ENCODE measurements at regions not wholly inside any gene's neighbourhood (a gene's known extent, or its start where the extent isn't known, plus 50 kb on each side); places are given as distances from the start of the nearest gene placed in this dataset.

DNA sequence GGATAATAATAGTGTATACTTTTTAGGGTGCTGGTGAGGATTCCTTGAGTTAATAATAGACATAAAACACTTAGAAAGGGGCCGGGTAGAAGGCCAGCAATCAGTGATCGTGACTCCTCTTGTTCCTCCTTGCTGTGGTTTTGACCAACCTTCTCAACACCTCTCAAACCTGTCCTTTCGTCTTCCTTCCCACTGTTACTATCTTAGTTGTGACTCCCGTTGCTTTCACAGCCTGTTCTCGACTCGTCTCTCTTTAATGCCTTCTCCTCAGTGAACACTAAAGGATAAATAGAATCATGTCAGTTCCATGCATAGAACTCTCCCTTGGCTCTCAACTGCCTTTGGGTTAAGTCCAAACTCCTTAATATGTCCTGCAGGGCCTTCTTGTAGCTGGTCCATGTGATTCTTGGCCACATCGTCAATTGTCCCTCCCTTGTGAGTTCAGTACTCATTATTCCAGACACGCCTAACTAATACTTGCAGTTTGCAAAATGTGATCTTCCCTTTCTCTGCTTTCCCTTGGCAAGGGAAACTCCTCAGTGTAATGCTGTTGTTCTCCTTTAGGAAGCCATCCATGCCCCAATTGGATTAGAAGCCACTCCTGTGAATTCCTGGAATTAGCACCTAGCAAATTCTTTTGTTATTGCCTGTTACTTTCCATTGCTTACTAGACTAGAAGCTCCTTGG lies 164.9 kb downstream of the UTRN start:
- TF ChIP-seq, protein P1, sequence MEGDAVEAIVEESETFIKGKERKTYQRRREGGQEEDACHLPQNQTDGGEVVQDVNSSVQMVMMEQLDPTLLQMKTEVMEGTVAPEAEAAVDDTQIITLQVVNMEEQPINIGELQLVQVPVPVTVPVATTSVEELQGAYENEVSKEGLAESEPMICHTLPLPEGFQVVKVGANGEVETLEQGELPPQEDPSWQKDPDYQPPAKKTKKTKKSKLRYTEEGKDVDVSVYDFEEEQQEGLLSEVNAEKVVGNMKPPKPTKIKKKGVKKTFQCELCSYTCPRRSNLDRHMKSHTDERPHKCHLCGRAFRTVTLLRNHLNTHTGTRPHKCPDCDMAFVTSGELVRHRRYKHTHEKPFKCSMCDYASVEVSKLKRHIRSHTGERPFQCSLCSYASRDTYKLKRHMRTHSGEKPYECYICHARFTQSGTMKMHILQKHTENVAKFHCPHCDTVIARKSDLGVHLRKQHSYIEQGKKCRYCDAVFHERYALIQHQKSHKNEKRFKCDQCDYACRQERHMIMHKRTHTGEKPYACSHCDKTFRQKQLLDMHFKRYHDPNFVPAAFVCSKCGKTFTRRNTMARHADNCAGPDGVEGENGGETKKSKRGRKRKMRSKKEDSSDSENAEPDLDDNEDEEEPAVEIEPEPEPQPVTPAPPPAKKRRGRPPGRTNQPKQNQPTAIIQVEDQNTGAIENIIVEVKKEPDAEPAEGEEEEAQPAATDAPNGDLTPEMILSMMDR (IDR thresholded peaks at IDR 0.05; ENCODE audit: borderline replicate concordance, insufficient read depth, low read depth, low read length) = no peak
- H3K4me3 ChIP-seq (ENCODE audit: low read depth, low read length) = no peak overlapping the region

DNA sequence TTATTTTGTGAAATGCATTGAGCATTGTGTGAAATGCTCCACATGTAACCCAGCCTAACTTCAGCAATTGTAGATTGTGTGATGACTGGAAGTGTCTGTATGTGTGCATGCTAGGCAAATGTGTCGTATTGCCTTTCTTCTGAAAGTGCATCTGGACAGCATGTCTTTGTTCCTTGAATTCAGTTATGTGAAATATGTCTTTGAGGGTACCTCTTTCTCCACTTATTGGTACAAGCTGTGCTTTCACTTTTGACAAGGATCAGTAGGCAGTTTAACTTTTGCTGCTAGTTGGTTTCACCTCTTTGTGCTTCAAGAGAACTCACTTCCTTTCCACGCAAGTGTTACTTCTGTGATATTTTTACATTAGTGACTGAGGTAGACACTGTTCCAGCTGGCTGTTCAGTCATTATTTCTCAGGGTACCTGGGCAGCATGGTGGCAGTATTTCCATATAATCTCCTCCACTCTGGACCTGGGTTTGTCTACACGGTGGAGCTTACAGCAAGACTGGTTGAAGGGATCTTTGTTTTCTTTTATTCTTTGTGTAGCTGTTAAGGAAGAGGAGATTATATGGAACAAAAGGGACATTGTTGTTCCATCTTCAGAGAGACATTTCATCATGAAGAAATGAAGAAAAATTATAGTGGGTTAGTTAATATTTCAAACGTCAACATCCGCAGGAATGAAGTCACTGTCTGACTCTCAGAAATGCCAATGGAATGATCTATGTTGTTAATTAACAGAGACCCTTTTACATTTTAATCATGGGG lies 175.4 kb downstream of the UTRN start:
- TF ChIP-seq, protein P1 (IDR thresholded peaks at IDR 0.05; ENCODE audit: borderline replicate concordance, insufficient read depth, low read depth, low read length) = no peak
- H3K4me3 ChIP-seq (ENCODE audit: low read depth, low read length) = no peak overlapping the region

GRCh38 chr6:144462058-144462457 lies 176.9 kb downstream of the UTRN start:
- TF ChIP-seq, protein P1 (IDR thresholded peaks at IDR 0.05; ENCODE audit: borderline replicate concordance, insufficient read depth, low read depth, low read length) = no peak
- no peak overlapping the region for H3K4me3 ChIP-seq (ENCODE audit: low read depth, low read length)

DNA sequence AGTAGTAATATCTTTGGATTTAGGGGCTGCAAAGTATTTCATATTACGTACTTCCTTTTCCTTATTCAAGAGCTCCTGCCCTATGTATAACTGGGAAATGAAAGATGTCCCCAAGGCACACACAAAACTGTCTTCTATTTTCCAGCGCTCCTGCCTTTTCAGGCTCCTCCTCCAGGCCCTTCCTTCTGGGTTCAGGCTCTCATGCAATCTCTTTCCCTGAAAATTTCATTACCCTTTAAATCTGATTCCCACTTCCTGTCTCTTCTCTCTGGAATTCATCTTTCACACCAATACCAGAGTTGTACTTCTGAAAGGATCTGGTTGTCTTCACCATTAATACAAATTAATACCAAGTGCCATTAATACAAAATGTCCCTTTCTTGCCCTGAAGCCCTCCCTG lies 181.6 kb downstream of the UTRN start:
- TF ChIP-seq, protein P1 (IDR thresholded peaks at IDR 0.05; ENCODE audit: borderline replicate concordance, insufficient read depth, low read depth, low read length) = no peak
- H3K4me3 ChIP-seq (ENCODE audit: low read depth, low read length) = no peak overlapping the region

DNA sequence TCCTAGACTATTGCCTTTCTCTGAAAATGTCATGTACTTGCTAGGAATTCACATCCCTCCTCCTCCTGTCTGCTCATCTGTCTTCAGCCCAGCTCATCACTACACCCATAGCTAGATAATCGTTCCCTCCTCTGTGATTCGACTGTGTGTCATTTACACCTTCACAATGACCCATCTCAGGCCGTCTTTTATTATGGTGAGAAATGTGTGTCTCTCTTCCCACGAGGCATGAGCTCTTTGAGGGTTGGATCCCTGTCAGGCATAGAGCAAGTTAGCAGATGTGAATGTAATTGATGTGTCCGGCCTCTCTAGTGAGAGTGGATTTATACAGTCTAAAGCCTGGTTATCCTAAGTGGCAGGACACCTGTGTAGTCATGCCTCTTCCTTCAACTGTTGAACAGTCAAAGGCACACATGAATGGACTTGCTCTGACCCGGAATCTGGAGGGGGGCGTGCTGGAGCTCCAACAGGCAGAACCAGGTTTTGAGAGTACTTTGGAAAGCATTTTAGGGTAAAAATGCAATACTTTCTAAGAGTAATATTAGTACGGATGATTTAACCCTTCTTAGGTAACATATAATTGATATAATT lies 182.1 kb downstream of the UTRN start:
- no peak overlapping the region for H3K4me3 ChIP-seq (ENCODE audit: low read depth, low read length)
- TF ChIP-seq, protein P1 (IDR thresholded peaks at IDR 0.05; ENCODE audit: borderline replicate concordance, insufficient read depth, low read depth, low read length) = no peak

- no peak overlapping the region for H3K4me3 ChIP-seq (ENCODE audit: low read depth, low read length)
- TF ChIP-seq, protein P1 (IDR thresholded peaks at IDR 0.05; ENCODE audit: borderline replicate concordance, insufficient read depth, low read depth, low read length) = no peak
Observed at GRCh38 chr6:144467921-144468320, 182.8 kb downstream of the UTRN start.
